ENCODE measurements at regions not wholly inside any gene's neighbourhood (a gene's known extent, or its start where the extent isn't known, plus 50 kb on each side); places are given as distances from the start of the nearest gene placed in this dataset.

- DNase-seq: no peak
These were observed 409.3 kb upstream of the NWD2 start for GRCh38 chr4:36835246-36835645.

DNA sequence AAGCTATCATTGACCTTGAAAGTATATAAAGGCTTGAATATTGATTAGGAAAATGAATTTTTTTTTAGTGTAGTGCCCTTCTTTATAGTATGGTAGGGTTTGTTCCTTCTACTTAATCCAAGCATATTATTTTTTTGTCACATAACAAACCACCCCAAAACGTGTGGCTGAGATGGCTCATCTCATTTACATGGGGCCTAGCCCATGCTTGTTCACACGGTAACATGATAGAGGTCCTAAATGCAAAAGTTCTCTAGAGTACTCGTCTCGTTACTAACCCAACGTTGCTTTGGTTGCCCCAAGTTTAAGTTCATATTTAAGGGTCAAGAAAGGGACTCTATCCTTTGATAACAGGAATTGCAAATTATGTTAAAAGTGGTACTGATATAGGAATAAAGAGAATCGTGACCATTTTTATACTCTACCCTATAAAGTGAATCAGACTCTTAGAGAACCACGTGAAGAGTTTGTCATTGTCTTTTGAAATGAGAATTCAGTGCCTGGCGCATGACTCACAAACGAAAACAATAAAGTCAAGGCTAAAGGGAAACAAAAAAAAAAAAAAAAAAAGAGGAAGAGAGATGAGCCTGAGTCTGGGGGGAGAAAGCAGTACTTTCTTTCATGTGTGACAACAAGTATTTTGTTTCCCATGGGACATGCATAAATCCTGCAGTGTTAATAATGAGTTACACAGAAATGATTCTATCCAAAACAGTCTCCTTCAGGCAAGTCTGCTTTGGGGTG is 402.8 kb upstream of the NWD2 start:
- DNase-seq: no peak

DNA sequence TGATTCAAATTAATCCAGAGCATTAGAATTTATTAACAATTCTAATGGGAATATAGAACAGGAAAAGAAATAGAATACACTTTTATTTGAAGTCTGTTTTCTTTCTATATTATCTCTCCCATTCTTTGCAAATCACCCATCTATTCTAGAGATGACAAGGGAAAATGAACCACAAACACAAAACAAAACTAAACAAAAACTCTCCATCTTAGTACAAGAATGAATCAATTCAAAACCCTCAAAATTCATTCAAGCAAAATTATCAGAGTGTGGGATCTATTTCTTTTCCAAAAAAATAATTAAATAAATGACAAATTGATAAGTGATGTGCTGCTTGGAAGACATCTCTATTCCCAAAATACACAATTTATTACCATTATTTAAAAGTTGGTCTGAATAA is 400.1 kb upstream of the NWD2 start:
- no peak for DNase-seq

GRCh38 chr4:36852856-36853255 is 391.7 kb upstream of the NWD2 start:
- DNase-seq: no peak

GRCh38 chr4:36854554-36854953 is 390.0 kb upstream of the NWD2 start:
- no peak for DNase-seq

DNA sequence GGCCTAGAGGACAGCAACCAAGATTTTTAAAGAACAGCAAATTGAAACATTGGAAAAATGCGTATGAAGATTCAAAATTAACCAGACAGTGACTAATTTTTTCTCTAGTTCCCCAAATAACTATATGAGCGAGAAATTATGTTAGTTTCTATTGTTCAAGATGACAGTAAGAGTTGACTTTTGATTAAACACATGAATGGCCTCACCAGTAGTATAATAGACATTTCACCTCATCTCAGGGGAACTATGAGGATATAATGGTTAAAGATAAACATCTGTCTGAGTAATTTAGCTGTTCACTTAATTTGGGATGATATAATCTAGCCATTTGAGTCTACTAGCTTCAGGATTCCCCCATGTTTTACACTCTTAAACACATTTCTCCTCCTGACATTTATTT is 380.9 kb upstream of the NWD2 start:
- DNase-seq: no peak

DNA sequence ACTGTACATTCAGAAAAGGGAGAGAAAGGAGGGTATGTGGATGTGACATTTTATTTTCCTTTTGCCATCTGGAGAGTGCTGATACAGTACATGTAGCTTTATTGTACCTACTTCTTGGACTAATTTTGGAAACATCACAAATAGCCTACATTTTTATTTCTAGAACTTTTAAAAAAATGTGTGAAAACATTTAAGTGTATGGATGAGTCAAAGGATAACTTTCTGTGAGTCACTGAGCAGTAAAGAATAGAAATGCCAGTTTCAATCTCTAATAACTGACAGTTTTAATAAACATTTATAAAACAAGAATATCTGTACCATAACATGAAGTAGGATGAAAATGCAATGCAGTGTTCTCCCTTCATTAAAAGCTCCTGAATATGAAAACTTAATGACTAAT is 374.4 kb upstream of the NWD2 start:
- DNase-seq: no peak

- no peak for DNase-seq
These were observed 371.9 kb upstream of the NWD2 start for GRCh38 chr4:36872679-36873078.

DNA sequence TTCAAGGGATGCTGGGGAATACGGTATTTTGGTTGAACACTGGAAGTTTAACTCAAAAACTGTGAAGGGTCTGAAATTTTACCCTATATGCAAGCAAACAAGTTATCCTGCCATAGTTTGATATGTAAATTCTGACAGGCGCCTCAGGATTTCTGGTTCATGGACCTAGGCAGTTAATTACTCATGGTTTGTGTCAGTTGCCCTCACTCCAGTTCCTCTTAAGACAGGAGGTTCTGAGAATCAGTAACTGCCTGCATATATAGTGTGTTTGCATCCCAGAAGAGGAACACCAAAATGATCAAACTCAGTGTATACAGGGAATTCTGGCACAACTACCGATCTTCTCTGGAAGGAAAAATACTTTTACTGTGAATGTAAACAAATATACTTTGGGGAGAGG is 360.4 kb upstream of the NWD2 start:
- DNase-seq: no peak

GRCh38 chr4:36891971-36892370 is 352.6 kb upstream of the NWD2 start:
- no peak for DNase-seq

GRCh38 chr4:36900446-36900987 is 344.0 kb upstream of the NWD2 start:
- no peak for DNase-seq

- no peak for DNase-seq
These were observed 339.7 kb upstream of the NWD2 start for GRCh38 chr4:36904823-36905222.

DNA sequence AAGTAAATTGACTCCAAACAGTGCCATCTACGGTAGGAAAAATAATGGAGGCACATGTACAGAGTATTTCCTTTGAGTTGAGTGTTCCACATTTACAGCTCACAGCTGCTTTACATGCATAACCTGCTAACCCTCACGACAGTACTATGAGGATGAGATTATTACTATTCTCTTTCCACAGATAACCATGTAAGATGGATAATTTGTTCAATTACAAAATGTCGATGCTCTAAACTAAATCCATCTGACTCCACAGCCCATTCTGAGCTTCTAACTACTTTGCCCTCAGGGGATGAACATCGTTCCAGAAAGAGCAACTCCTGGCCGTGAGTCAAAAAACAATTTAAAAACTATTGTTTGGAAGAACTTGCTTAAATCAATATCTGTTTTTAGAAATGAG is 330.4 kb upstream of the NWD2 start:
- no peak for DNase-seq

- DNase-seq: no peak
These were observed 328.8 kb upstream of the NWD2 start for GRCh38 chr4:36915717-36916116.

- DNase-seq: no peak
These were observed 327.1 kb upstream of the NWD2 start for GRCh38 chr4:36917413-36917812.

DNA sequence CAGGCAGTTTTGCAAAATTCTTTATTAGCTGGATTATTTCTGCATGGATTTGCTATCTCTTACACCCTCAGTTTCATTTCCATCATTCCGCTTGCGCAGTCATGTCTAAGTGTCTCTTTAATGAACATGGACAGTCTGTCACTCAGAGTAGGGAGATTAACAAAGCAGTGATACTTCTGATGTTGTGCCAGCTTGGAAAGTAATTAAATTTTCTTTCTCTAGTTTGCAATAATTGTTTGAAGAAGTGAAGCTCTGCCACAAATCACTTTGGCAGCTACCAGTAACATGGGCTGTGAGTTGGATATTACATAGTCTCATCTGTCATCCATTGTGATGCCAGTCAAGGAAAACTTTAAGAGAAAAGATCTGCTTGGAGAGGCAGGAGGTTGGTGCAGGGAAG is 324.8 kb upstream of the NWD2 start:
- DNase-seq: no peak

DNA sequence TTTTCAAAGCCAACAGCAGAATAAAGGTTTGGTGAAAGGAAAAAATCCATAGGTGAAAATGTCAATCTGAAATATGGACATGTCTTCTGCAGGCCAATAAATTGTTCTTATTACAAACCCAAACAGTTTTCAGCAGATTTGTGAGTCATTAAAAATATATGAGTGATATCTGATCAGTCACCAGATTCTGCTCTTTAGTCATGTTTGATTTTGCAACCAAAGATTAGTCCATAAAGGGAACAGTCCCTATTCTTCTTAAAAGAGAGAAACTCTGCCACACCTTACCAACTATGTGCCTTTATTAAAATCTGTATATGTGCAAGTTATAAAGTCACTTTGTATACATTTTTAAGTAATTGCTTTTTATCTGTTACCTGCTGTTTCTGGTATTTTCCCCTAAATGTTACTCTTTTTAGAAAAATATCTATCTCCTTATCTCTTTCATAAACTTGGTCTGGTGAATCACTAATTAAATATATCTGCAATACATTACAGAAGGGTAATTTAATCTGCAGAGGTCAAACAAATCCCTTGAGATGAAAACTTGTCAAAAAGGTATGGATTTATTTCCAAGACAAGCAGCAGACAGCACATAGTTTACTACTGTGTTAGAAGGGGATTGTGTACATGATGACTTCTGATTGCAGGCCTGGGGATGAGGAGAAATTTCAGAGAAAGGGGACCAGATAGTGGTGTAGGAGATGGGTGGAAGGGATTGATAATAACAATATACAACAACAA is 322.9 kb upstream of the NWD2 start:
- no peak for DNase-seq

DNA sequence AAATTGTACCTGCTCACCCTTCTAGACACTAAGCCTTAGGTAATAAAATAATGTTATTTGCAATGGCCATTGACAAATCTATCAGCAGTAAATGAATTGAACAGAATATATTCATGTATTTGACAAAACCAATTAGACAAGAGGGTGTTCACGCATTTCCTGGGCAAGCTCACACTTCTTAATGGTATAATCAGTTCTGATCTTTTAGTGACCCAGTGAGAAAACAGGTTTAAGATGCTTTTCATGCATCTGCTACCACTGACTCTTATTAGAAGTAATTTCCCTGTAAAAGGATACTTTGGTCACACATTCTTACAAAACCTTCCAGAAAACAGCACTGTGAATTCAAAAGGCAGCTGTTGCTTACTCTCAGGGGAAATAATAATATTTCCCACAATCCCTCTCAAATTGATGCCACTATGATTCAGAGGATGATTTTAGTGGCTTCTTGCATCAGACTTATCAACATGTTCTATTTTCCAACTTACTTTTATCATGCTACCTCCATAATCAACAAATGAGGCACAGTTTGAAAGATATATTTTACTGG is 313.9 kb upstream of the NWD2 start:
- DNase-seq: no peak

- DNase-seq: no peak
These were observed 300.3 kb upstream of the NWD2 start for GRCh38 chr4:36944232-36944631.

DNA sequence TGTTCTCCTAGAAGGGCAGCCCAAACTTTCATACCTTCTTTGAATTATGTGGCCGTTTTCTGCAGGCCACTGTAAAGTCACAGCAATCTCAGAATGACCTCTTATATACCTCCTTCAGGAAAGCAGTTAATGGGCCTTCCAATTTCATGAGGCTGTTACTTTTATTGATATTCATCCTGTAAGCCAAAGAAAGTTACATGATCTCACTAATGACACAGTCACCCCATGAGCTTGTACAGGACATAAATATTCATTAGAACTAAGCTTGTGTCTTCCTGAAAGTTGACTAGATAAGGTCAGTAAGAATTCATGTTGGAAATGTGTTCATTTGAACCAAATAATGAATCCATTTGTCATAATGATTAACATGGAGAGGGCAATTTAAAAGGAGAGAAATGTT is 283.1 kb upstream of the NWD2 start:
- no peak for DNase-seq

- DNase-seq: no peak
These were observed 277.6 kb upstream of the NWD2 start for GRCh38 chr4:36966756-36967460.

GRCh38 chr4:36979533-36979932 is 265.0 kb upstream of the NWD2 start:
- DNase-seq: no peak

DNA sequence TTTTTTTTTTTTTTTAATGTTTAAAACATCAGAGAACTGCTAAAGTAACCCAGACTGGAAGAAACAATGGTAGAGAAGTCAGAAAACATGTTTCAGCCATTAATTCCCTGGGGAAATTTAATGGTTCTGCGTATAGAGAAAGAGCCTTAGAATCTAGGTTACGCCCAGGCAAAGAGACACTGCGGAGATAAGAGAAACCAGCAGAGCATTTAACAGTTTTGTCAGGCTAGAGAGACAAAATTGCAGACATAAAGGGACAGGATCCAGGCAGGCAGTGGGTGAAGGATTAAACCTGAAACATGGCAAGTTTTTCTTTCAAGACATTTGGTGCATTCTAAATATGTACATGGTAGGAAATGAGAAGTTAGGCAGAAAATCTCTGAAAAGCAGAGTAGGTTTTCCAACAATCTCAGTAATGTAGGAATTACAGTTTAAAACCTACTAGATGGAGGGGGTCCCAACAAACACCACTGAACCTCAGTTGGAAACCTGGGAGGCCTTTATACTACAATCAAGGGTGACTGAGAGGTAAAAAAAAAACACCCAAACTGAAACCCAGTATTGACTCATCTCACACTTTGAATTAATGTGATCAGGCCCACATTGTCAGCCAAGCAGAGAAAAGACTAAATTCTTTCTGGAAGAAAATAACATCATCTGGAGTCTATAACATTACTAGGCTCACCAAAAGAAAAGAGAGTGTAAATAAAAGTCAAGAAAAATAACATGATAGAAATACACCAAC is 254.2 kb upstream of the NWD2 start:
- no peak for DNase-seq

All from NCI-H748 treated with DMSO at 0.1 percent for 48 hours (cell line).